HAP-1 (cell line): ENCODE measurements at regions not wholly inside any gene's neighbourhood (a gene's known extent, or its start where the extent isn't known, plus 50 kb on each side); places are given as distances from the start of the nearest gene placed in this dataset.
A peak's percentile ranks its signal among the peaks of the same experiment; 100 is the strongest.

Experiments
- DNase-seq, 2 experiments: peaks; one replicate each; pipeline ENCODE4 v3.0.0-alpha.2; 2016 to 2020; ENCODE audit warnings: low spot score in 2 of 2
- H3K27me3 ChIP-seq: fragments of 250-450 bp; sonication (Bioruptor Pico); 2 replicates; pipeline ENCODE4 v1.5.1; 2020; ENCODE audit warnings: low read depth, mild to moderate bottlenecking, moderate library complexity
- H3K36me3 ChIP-seq: fragments of 250-450 bp; sonication (Bioruptor Pico); replicated peaks from 2 replicates; pipeline ENCODE4 v1.5.1; 2020; ENCODE audit warnings: mild to moderate bottlenecking
- H3K4me1 ChIP-seq: fragments of 250-450 bp; sonication (Bioruptor Pico); 2 replicates; pipeline ENCODE4 v1.5.1; 2020; ENCODE audit warnings: mild to moderate bottlenecking
- H3K4me3 ChIP-seq: fragments of 250-450 bp; sonication (Bioruptor Pico); 2 replicates; pipeline ENCODE4 v1.5.1; 2020; ENCODE audit warnings: mild to moderate bottlenecking, moderate library complexity
- H3K9me3 ChIP-seq: fragments of 250-450 bp; sonication (Bioruptor Pico); 2 replicates; pipeline ENCODE4 v1.5.1; 2020; ENCODE audit warnings: mild to moderate bottlenecking, moderate library complexity
- in situ Hi-C: fragments of 300-500 bp; cut with MboI; formaldehyde crosslinking; loops from 3 replicates; pipeline ENCODE4 v1.14.3; 2020; ENCODE audit warnings: low sequenced_read_pairs, inconsistent platforms, mixed read lengths

DNA sequence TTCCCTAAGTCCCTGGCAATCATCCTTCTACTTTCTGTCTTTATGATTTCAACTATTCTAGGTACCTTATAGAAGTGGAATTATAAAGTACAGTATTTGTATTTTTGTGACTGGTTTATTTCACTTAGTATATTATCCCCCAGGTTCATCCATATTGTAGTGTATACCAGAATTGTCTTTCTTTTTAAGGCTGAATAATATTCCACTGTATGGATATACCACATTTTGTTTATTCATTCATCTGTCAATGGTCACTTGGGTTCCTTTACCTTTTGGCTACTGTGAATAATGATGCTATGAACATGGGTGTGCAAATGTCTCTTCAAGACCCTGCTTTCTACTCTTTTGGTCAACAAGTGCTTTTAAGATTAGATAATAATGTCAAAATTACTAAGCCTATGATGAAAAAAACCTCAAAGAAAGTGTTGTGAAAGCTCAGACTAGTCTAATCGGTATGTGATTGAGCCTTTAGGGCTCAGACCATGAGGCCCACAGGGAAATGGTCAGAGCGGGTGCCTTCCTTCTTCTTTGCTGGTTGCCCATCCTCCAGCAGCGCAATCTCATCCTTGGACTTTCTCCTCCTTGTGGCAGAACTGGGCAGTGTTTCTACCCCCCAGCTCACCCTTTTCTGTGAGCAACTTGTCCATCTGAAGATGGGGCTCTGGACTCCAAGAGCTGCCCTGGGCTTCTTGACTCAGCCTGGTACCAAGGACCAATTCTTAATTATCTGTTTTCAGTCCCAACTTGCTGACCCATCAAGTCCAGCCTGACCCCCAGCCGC lies 105.4 kb downstream of the TTC8 start:
- H3K36me3 ChIP-seq = no peaks in the 10 kb centered on the region
- no peaks in the 10 kb centered on the region for H3K4me1 ChIP-seq
- no peak overlapping the region for H3K4me3 ChIP-seq
- peak in 1 of 2 experiments; percentile 40 for DNase-seq
- H3K9me3 ChIP-seq = no peaks in the 10 kb centered on the region
- in situ Hi-C loops = no loop called here
- H3K27me3 ChIP-seq = no peaks in the 10 kb centered on the region

DNA sequence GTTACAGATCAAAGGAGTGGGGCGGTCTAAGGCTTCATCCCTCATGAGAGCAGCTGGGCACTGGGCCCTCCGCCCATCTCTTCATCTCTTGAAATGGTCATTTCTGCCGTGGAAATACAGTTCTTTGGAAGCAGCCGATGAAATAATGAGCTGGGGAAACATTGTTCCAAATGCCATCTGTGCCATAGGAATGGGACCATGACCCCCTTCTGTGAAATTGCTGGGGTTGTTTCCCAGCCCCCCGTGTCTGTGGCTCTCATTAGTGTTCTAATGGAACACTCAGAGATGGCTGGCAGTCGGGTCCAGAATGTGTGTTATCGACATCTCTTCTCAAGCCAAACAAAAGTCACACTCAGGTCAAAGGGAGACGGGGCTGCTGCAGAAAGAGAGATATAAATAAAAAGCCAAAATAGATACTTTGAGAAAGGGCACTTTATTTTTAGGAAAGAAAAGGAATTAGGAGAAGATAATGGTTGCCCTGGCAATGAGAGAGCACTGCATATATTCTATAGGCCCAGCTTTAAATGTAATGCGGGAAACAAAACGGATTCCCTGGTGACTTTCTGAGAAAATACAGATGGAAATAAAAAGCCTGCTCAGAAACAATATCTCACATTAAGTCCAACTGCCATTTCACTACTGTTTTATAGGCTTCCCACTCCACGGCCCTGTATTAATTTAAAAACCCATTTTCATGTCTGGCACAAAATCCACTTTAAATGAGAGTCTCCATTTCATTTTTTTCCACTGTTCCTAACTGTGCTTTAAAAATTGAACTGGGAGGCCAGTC lies 107.1 kb downstream of the TTC8 start:
- H3K9me3 ChIP-seq = no peaks in the 10 kb centered on the region
- H3K4me3 ChIP-seq = no peak overlapping the region
- in situ Hi-C loops = no loop called here
- H3K36me3 ChIP-seq = no peaks in the 10 kb centered on the region
- no peak for DNase-seq
- no peaks in the 10 kb centered on the region for H3K27me3 ChIP-seq
- H3K4me1 ChIP-seq = no peaks in the 10 kb centered on the region

DNA sequence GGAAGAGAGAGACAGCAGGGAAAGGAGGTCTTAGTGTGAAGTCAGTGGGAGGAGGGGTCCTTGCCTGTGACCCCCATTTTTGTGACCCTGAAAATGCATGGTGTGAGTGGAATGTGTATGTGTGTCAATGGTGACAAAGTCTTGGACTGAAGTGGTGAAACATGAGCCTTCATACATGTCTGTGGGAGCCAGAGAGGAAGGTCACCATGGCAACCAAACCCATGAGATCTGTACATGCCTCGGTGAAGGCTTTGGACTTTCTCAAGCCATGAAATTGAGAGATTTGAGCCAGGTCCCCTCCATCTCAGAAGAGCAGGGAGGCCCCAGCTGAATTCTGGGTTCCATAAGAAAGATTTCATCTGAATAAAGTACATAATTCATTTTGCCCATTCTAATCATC lies 108.7 kb downstream of the TTC8 start:
- no peak overlapping the region for H3K4me3 ChIP-seq
- no peaks in the 10 kb centered on the region for H3K4me1 ChIP-seq
- no peaks in the 10 kb centered on the region for H3K27me3 ChIP-seq
- DNase-seq = no peak
- H3K36me3 ChIP-seq = no peaks in the 10 kb centered on the region
- in situ Hi-C loops = no loop called here
- H3K9me3 ChIP-seq = no peaks in the 10 kb centered on the region

DNA sequence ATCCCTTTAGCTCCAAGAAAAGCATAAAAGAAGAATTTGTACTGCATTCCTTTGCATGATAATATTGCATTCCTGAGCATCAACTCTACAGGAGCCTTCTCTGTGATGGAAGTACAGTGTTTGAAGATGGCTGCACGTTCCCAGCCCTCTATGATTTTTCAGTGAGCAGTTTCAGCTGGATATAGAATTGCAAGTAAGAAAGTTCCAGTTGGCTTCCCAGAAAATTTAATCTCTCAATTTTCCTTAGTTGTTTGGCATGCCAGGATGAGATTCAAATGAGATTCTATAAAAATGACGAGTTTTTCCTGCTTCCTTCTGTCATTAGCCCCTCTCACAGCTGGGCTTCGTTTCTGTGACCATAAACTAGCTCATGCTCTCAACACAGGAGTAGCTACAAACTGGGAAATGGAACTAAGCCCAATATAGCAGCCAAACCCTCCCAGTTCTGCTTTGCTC lies 109.9 kb downstream of the TTC8 start:
- Histone ChIP-seq H3K36me3 (no peaks in the 10 kb centered on the region), H3K27me3 (no peaks in the 10 kb centered on the region), H3K9me3 (no peaks in the 10 kb centered on the region), H3K4me3 (no peak overlapping the region), H3K4me1 (no peaks in the 10 kb centered on the region)
- no peak for DNase-seq
- in situ Hi-C loops = no loop called here

DNA sequence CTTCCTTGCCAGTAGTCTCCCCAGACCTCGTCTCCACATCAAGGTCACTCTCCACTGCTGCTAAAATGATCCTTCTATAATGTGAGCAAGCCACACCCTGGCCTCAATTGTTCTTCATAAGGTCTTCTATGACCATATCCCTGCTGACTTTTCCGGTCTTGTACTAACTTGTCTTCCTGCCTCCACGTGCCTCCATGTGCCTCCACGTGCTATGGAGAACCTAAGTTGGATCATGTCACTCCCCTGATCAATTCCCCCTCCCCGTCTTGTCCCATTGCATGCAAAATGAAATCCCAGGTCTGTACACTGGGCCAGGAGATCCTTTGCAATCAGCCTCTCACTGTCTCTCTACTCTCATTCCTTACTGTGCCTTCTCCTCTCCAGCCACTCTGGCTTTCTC lies 110.6 kb downstream of the TTC8 start:
- DNase-seq = no peak
- in situ Hi-C loops = no loop called here
- H3K4me1 ChIP-seq = no peaks in the 10 kb centered on the region
- no peaks in the 10 kb centered on the region for H3K9me3 ChIP-seq
- H3K27me3 ChIP-seq = no peaks in the 10 kb centered on the region
- H3K4me3 ChIP-seq = no peak overlapping the region
- no peaks in the 10 kb centered on the region for H3K36me3 ChIP-seq

DNA sequence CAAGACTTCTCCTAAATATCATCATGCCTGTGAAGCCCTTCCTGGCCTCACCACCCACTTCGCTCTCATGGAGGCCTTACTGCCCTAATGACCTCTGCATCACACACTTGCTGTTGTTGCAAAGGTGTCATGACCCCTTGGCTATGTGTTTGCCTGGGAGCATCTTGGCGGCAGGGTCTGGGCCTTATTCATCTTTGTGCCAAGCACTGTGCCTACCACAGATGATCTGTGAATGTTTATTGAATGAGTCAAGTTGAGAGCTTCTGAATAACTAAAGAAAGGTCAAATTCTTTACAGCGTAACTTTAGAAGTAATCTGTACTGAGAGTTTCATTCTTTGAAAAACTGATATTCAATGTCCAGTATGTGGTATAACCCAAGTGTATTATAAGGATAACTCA lies 113.3 kb downstream of the TTC8 start:
- Histone ChIP-seq H3K4me3 (no peak overlapping the region), H3K27me3 (no peaks in the 10 kb centered on the region), H3K9me3 (no peaks in the 10 kb centered on the region), H3K36me3 (no peaks in the 10 kb centered on the region), H3K4me1 (no peaks in the 10 kb centered on the region)
- in situ Hi-C loops = no loop called here
- DNase-seq = no peak

DNA sequence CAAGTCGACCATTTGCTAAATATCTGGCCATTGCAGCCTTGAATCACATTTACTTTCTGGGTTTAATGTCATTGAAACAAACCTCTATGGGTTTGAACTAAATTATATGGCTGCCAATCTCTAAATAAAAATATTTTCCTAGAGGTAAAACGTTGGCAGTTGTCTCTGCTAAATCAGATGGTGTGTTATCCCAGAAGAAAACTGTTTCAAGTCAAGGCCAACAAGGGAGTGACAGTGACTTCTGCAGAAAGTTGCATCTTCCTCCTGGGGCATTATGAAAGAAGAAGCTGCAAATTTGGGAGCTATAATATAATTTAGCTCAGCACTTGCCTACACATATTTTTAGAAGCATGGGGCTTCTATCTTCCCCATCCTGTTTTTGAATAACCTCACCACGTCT lies 116.2 kb downstream of the TTC8 start:
- DNase-seq = no peak
- Histone ChIP-seq H3K27me3 (no peaks in the 10 kb centered on the region), H3K9me3 (no peaks in the 10 kb centered on the region), H3K4me1 (no peaks in the 10 kb centered on the region), H3K4me3 (no peak overlapping the region), H3K36me3 (no peaks in the 10 kb centered on the region)
- in situ Hi-C loops = no loop called here

DNA sequence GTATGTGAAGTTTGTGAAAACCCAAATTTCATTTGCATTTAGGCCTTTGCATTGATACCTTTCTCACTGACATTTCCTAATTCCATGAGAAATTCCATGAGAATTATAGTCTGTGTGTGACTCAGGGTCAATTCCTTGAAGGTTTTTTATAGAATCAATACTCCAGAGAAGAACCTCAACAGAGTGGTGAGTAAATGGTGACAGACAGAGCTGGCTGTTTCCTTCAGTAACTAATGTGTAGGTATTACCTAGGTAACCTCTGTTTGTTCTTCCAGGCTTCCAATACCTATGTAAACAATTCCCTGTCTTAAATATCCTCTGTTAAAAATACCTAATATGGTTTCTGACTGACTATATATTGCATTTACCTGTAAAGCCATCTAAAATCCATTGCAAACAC lies 117.0 kb downstream of the TTC8 start:
- no peak for DNase-seq
- Histone ChIP-seq H3K27me3 (no peaks in the 10 kb centered on the region), H3K9me3 (no peaks in the 10 kb centered on the region), H3K4me3 (no peak overlapping the region), H3K36me3 (no peaks in the 10 kb centered on the region), H3K4me1 (no peaks in the 10 kb centered on the region)
- in situ Hi-C loops = no loop called here

DNA sequence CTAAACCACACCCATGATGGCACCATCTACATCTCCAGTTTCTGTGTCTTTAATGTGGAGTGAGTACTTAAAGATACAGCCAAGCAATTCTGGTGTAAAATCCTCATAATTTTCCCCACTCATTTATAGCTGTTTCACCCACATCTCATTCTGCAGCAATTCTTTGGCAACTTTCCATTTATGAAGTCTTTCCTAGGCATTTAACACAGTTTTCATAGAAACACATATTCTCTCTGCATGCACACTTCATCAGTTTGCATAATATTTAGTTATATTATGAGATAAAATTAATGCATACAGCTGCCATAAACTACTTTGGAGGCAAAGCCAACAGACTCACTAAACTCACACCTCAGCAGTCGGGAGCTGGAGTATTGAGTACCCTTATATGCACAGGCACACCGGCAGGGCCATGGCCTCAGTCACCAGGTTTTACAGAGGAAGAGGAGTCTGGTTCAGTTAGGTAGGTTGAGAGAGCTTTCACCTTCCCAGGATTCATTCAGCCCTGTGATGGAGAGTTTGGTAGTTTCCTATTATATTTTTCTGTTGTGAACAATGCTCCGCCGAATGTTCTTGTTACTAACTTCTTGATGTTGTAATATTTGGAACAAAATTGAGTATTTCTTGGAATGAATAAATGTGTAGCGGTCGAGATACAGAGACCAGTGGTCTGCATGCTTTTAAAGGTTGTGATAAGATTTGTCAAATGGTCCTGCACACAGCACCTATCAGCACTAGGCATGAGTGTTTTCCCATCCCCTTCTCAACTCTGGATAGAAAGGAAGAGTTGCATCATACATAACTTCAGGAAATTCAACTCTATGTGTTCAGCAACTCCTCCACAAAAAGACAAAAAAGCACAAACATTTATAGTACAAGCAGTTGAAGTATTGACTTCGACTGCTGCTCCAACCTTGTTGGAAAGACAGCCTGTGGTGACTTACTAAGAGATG lies 123.5 kb downstream of the TTC8 start:
- Histone ChIP-seq H3K4me3 (no peak overlapping the region), H3K27me3 (no peaks in the 10 kb centered on the region), H3K4me1 (no peaks in the 10 kb centered on the region), H3K9me3 (no peaks in the 10 kb centered on the region), H3K36me3 (no peaks in the 10 kb centered on the region)
- in situ Hi-C loops = no loop called here
- no peak for DNase-seq

DNA sequence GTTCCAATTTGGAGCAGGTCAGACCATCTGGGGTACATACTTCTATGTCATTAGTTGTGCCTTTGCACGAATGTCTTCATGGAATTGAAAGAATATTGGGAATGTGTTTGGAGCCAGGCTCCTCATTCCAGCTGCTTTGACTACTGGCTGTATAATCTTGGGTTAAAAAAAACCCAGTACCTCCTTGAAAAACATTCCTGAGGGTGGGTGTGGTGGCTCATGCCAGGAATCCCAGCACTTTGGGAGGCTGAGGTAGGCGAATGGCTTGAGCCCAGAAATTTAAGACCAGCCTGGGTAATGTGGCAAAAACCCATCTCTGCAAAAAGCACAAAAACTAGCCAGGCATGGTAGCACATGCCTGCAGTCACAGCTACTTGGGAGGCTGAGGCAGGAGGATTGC lies 125.6 kb downstream of the TTC8 start:
- Histone ChIP-seq H3K4me1 (no peaks in the 10 kb centered on the region), H3K9me3 (no peaks in the 10 kb centered on the region), H3K36me3 (no peaks in the 10 kb centered on the region), H3K27me3 (no peaks in the 10 kb centered on the region), H3K4me3 (no peak overlapping the region)
- in situ Hi-C loops = no loop called here
- DNase-seq = no peak

DNA sequence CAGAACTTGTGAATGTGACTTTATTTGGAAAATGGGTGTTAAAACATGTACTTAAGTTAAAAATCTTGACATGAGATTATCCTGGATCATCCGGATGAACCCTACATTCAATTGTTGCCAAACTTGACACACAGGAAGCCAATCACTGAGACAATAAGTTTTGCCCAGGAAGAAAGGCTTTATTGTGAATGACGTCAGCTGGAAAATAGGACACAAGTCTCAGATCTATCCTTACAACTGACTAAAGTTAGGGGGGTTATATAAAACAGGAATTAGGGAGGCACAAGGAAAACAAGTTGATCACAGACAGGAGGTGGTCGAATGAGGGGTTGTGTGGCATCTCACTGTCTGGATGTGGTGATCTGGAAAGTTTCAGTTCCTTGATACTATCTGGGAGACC lies 126.9 kb downstream of the TTC8 start:
- Histone ChIP-seq H3K36me3 (no peaks in the 10 kb centered on the region), H3K4me3 (no peak overlapping the region), H3K4me1 (no peaks in the 10 kb centered on the region), H3K9me3 (no peaks in the 10 kb centered on the region), H3K27me3 (no peaks in the 10 kb centered on the region)
- in situ Hi-C loops = no loop called here
- no peak for DNase-seq

DNA sequence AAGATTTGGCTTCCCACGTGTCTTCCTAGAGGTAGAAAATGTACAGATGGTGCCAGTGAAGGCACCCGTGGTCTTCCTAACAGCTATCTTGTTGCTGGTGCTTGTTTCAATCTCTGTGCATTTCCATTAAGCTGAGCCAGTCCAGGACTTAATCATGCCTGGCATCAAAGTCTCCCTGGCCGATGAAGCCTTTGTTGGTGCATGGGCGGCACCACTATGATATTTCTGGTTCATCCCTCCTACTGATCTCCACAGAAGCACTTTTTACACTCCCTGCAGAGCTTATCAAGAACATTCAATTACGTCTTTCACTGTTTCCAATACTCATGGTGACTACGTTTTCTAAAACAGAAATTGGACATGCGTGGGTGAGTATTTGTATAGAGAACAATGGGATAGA lies 128.4 kb downstream of the TTC8 start:
- in situ Hi-C loops = no loop called here
- no peak for DNase-seq
- no peaks in the 10 kb centered on the region for H3K4me1 ChIP-seq
- no peak overlapping the region for H3K4me3 ChIP-seq
- H3K27me3 ChIP-seq = no peaks in the 10 kb centered on the region
- H3K9me3 ChIP-seq = no peaks in the 10 kb centered on the region
- no peaks in the 10 kb centered on the region for H3K36me3 ChIP-seq

DNA sequence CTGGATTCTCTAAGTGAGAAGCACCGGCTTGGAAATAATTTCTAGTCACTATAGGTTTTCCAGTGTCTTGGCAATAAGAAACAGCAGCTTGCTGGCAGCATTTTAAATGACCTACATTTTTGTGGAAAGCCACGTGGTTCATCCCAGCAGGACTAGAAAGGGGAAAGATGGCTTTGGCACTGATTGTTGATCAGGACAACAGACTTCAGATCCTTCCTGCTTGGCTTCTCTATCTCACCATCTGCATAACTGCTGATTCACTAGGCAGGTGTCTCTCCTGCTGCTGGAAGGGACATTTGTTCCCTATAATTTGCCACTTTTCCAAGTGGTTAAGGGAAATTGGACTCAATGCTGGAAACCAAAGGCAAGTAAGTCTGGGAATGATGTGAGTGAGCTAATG lies 131.0 kb downstream of the TTC8 start:
- no peaks in the 10 kb centered on the region for H3K36me3 ChIP-seq
- no peak for DNase-seq
- in situ Hi-C loops = no loop called here
- H3K4me3 ChIP-seq = no peak overlapping the region
- H3K9me3 ChIP-seq = no peaks in the 10 kb centered on the region
- no peaks in the 10 kb centered on the region for H3K4me1 ChIP-seq
- H3K27me3 ChIP-seq = no peaks in the 10 kb centered on the region

DNA sequence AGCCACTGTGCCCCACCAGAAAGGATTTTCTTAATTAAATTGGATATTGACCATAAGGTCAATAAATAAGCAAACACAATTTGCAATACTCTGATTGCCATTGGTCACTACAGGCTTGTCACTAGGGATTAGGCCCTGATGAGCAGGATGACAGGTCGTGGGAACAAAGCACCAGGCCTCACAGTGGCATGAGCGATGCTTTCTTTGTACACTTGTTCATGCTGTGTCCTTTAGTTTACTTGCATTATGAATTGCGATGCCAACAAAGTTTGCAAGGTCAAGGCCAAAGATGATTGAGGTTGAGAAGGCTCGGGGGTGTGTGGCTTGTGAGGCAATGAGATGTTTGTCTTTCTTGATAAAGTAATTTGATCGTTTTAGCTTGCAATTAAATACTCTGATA lies 136.0 kb downstream of the TTC8 start:
- Histone ChIP-seq H3K4me1 (no peaks in the 10 kb centered on the region), H3K27me3 (no peaks in the 10 kb centered on the region), H3K4me3 (no peak overlapping the region), H3K36me3 (no peaks in the 10 kb centered on the region), H3K9me3 (no peaks in the 10 kb centered on the region)
- in situ Hi-C loops = no loop called here
- no peak for DNase-seq
